ENCODE measurements at regions not wholly inside any gene's neighbourhood (a gene's known extent, or its start where the extent isn't known, plus 50 kb on each side); places are given as distances from the start of the nearest gene placed in this dataset.

GRCh38 chrX:145630806-145631435 is 186.7 kb upstream of the SLITRK2 start (continued):
- TF ChIP-seq ESRRA (IDR thresholded peaks at IDR 0.05; ENCODE audit: borderline replicate concordance, low read length) (no peak), ELK1 (IDR thresholded peaks at IDR 0.05; ENCODE audit: low read depth, low read length) (no peak)

DNA sequence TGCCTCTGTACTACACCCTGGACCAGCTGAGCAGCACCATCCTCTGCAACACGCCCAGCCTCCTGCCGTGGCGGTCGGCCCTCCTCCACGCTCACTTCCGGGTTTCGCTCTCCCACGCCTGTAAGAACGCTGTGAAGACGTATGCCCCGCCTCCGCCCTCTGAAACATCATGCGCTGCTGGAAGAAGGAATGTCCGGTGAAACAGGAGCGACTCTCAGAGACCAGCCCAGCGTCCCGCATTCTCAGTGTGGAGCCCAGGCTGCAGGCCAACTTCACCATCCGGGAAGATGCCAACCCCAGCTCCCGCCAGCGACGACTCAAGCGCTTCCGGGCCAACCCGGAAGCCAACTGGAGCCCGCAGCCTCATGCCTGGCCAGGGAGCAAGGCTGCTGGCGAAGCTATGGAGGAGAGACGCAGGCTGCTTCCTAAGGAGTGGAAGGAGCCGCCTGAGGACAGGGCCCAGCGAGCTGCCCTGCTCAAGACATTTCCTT is 186.1 kb upstream of the SLITRK2 start:
- FAIRE-seq (no peak), DNase-seq (ENCODE audit: low read depth in 1 of 2, low spot score in 1 of 2) (no peak), ATAC-seq (no peak)
- TF ChIP-seq TFCP2L1 (CRISPR knock-in tag; IDR thresholded peaks at IDR 0.05) (no peak), MAX (IDR thresholded peaks at IDR 0.05) (no peak), ESRRA (IDR thresholded peaks at IDR 0.05; ENCODE audit: borderline replicate concordance, low read length) (no peak), CBX2 (IDR thresholded peaks at IDR 0.05; ENCODE audit: borderline replicate concordance, low read depth) (no peak)
- POLR2A ChIA-PET: no interaction called here
- Histone ChIP-seq H3K4me2 (no peak overlapping the region), H3K9me3 (no peaks in the 10 kb centered on the region), H3K27ac (no peak overlapping the region), H3K4me3 (no peak overlapping the region), H3K4me1 (no peaks in the 10 kb centered on the region)
- CTCF ChIA-PET: no interaction called here
- 48% methylated on average over 8 of the region's 29 CpGs for WGBS (ENCODE audit: missing lambda C conversion rate)

DNA sequence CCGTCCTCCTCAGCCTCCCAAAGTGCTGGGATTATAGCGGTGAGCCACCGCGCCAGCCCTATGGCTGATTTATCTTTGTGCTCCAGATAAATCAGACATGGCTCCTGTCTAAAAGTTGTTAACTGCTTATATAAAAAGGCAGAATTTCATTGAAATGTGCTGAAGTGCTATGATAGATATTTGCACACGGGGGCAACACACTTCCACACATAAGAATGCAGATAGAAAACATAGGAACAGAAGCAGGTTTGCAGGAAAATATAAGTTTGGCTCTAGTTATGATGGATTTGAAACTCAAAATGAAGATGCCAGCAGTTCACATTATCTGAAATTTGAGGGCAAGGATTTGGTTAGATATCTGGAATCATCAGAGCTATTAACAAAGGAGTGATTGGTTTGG is 163.1 kb upstream of the SLITRK2 start:
- no peak for DNase-seq (ENCODE audit: low read depth in 1 of 2, low spot score in 1 of 2)
- Histone ChIP-seq H3K27ac (no peak overlapping the region), H3K4me1 (no peaks in the 10 kb centered on the region), H3K4me3 (no peak overlapping the region), H3K4me2 (no peak overlapping the region), H3K9me3 (no peaks in the 10 kb centered on the region)
- FAIRE-seq: peak; percentile 76
- WGBS (ENCODE audit: missing lambda C conversion rate): 67% methylated on average over 3 of the region's 5 CpGs
- CTCF ChIA-PET: no interaction called here
- no peak for ATAC-seq
- TF ChIP-seq, protein P1, sequence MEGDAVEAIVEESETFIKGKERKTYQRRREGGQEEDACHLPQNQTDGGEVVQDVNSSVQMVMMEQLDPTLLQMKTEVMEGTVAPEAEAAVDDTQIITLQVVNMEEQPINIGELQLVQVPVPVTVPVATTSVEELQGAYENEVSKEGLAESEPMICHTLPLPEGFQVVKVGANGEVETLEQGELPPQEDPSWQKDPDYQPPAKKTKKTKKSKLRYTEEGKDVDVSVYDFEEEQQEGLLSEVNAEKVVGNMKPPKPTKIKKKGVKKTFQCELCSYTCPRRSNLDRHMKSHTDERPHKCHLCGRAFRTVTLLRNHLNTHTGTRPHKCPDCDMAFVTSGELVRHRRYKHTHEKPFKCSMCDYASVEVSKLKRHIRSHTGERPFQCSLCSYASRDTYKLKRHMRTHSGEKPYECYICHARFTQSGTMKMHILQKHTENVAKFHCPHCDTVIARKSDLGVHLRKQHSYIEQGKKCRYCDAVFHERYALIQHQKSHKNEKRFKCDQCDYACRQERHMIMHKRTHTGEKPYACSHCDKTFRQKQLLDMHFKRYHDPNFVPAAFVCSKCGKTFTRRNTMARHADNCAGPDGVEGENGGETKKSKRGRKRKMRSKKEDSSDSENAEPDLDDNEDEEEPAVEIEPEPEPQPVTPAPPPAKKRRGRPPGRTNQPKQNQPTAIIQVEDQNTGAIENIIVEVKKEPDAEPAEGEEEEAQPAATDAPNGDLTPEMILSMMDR (IDR thresholded peaks at IDR 0.05): no peak
- TF ChIP-seq, protein P2, sequence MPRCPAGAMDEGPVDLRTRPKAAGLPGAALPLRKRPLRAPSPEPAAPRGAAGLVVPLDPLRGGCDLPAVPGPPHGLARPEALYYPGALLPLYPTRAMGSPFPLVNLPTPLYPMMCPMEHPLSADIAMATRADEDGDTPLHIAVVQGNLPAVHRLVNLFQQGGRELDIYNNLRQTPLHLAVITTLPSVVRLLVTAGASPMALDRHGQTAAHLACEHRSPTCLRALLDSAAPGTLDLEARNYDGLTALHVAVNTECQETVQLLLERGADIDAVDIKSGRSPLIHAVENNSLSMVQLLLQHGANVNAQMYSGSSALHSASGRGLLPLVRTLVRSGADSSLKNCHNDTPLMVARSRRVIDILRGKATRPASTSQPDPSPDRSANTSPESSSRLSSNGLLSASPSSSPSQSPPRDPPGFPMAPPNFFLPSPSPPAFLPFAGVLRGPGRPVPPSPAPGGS (IDR thresholded peaks at IDR 0.05): no peak
- TF ChIP-seq EHMT2 (IDR thresholded peaks at IDR 0.05; ENCODE audit: low read depth) (no peak), ZSCAN20 (CRISPR knock-in tag; IDR thresholded peaks at IDR 0.05) (no peak), HDAC2 (IDR thresholded peaks at IDR 0.05) (no peak), MYC (IDR thresholded peaks at IDR 0.05; ENCODE audit: borderline replicate concordance, low read length) (no peak)
- POLR2A ChIA-PET: no interaction called here

DNA sequence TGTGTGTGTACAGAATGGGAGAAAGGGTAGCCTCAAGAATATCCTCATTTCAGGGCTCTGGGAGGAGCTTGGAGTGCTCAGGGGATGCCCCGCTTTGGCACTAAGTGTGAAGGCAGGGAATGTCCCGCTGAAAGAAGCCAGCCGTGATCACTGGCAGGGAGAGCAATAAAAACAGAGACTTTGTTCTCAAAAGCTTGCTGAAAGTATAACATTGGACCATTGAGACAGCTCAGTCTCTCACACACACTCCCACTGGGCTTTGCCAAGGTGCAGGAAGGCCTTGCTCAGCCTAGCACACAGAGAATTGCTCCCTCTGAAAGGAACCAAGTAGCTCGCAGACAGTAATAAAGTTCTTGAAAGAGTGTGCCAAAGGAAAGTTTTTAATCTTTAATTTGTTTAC is 143.8 kb upstream of the SLITRK2 start:
- FAIRE-seq (no peak), ATAC-seq (no peak), DNase-seq (ENCODE audit: low read depth in 1 of 2, low spot score in 1 of 2) (no peak)
- no peaks in the 10 kb centered on the region for H3K9me3 ChIP-seq
- no peak for TF ChIP-seq HDAC2 (IDR thresholded peaks at IDR 0.05)
- H3K27ac ChIP-seq: no peak overlapping the region
- no peak overlapping the region for H3K4me2 ChIP-seq
- CTCF ChIA-PET: no interaction called here
- H3K4me3 ChIP-seq: no peak overlapping the region
- POLR2A ChIA-PET: no interaction called here
- WGBS (ENCODE audit: missing lambda C conversion rate): 7% methylated on average over 4 of the region's 4 CpGs
- no peaks in the 10 kb centered on the region for H3K4me1 ChIP-seq

GRCh38 chrX:145677109-145677817 is 140.4 kb upstream of the SLITRK2 start:
- Histone ChIP-seq H3K27ac (no peak overlapping the region), H3K4me3 (no peak overlapping the region), H3K9me3 (no peaks in the 10 kb centered on the region), H3K4me2 (no peak overlapping the region), H3K4me1 (no peaks in the 10 kb centered on the region)
- ATAC-seq (no peak), DNase-seq (ENCODE audit: low read depth in 1 of 2, low spot score in 1 of 2) (no peak), FAIRE-seq (no peak)
- 9% methylated on average over 16 of the region's 16 CpGs for WGBS (ENCODE audit: missing lambda C conversion rate)
- ChIA-PET CTCF (no interaction called here), POLR2A (no interaction called here)
- TF ChIP-seq RNF2 (IDR thresholded peaks at IDR 0.05; ENCODE audit: borderline replicate concordance, low read depth) (no peak), HOXA7 (CRISPR knock-in tag; IDR thresholded peaks at IDR 0.05) (no peak), CBX2 (IDR thresholded peaks at IDR 0.05; ENCODE audit: borderline replicate concordance, low read depth) (no peak), CHD4 (IDR thresholded peaks at IDR 0.05; ENCODE audit: borderline replicate concordance) (no peak), RCOR1 (IDR thresholded peaks at IDR 0.05; ENCODE audit: low read depth, low read length) (no peak), POLR2AphosphoS2 (conservative IDR thresholded peaks at IDR 0.05; ENCODE audit: low read length) (no peak), POLR2A (IDR thresholded peaks at IDR 0.05; ENCODE audit: low read length) (no peak), RFX5 (IDR thresholded peaks at IDR 0.05) (no peak)
- TF ChIP-seq, protein P3, sequence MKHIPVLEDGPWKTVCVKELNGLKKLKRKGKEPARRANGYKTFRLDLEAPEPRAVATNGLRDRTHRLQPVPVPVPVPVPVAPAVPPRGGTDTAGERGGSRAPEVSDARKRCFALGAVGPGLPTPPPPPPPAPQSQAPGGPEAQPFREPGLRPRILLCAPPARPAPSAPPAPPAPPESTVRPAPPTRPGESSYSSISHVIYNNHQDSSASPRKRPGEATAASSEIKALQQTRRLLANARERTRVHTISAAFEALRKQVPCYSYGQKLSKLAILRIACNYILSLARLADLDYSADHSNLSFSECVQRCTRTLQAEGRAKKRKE (CRISPR knock-in tag; IDR thresholded peaks at IDR 0.05; ENCODE audit: low read depth): no peak
- TF ChIP-seq, protein P1 (IDR thresholded peaks at IDR 0.05): no peak
